ENCODE measurements at regions not wholly inside any gene's neighbourhood (a gene's known extent, or its start where the extent isn't known, plus 50 kb on each side); places are given as distances from the start of the nearest gene placed in this dataset.
"Not testable (repeated sequence)": the region's sequence is repeated elsewhere in the genome, so short reads cannot be mapped to it uniquely, and the experiment has no call there.

DNA sequence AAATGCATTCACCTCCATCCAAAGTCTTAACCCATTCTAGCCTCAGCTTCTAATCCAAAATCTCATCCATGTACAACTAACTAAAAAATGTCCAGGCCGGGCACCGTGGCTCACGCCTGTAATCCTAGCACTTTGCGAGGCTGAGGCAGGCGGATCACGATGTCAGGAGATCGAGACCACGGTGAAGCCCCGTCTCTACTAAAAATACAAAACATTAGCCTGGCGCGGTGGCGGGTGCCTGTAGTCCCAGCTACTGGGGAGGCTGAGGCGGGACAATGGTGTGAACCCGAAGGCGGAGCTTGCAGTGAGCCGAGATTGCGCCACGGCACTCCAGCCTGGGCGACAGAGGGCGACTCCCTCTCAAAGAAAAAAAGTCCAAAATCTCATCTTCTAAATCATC, 523.0 kb downstream of the DIPK2A start:
- H4K8ac ChIP-seq (ENCODE audit: low read depth, low read length); DNase-seq; H3K9ac ChIP-seq (ENCODE audit: low read length); H2BK12ac ChIP-seq (ENCODE audit: low read length); H3K14ac ChIP-seq (ENCODE audit: low read length); H3K18ac ChIP-seq (ENCODE audit: low read length); H3K79me1 ChIP-seq (ENCODE audit: low read length); H2AK5ac ChIP-seq (ENCODE audit: low read length); H2AFZ ChIP-seq (ENCODE audit: insufficient read depth, low read length, poor library complexity); H3K23ac ChIP-seq (ENCODE audit: low read length); H3K4me1 ChIP-seq (ENCODE audit: control insufficient read depth in 1 of 2, insufficient read depth in 2 of 2, low read length in 2 of 2); H3K9me3 ChIP-seq (ENCODE audit: insufficient read depth, low read depth, low read length); H3K4me3 ChIP-seq (ENCODE audit: low read depth, low read length); H2BK120ac ChIP-seq (ENCODE audit: insufficient read depth, low read length, poor library complexity); H3K27ac ChIP-seq (ENCODE audit: low read depth, low read length); H2BK5ac ChIP-seq (ENCODE audit: low read depth, low read length, poor library complexity); H4K91ac ChIP-seq (ENCODE audit: low read depth, low read length); H3K36me3 ChIP-seq (ENCODE audit: control insufficient read depth in 1 of 2, insufficient read depth in 2 of 2, low read length in 2 of 2); H3K4me2 ChIP-seq (ENCODE audit: low read length); H3K27me3 ChIP-seq (ENCODE audit: insufficient read depth, low read length); H3K4ac ChIP-seq (ENCODE audit: low read depth, low read length); H3K79me2 ChIP-seq (ENCODE audit: control insufficient read depth, insufficient read depth, low read length, poor library complexity); H4K12ac ChIP-seq (ENCODE audit: low read depth, low read length): not testable (repeated sequence)
- WGBS (ENCODE audit: extremely low coverage, insufficient coverage, insufficient read length), result no CpG with 5 or more reads among the region's 20 CpGs

DNA sequence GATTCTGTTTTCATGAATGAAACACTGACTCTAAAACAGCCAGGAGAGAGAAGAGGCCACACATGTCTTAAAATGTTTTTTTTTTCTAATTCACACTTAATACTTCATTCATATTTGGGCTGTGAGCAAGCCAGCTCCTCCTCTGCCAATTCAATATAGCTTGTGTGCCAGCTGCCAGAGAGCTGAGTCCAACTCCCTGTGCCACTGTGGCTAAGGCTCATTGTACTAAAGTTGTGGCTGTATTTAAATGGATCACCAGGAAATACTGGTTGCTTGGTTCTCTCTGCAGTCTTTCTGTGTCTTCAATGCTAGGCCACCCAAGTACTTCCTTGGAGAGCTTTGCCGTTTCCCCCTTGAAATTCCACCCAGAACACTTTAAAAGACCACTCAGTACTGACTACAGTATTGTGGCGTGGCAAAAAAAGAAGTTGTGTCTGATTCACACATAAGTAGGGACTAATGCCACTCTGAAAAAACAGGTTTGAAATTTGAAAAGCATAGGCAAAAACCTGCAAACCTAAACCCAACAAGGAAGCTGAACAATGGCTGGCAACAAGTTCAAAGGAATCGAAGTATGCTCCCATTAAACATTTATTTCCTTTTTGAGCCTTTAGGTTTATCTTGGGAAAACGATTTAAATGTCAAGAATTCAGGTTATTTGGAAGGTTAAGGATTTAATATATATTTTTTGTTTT, 524.7 kb downstream of the DIPK2A start:
- no peaks in the 10 kb centered on the region for H3K36me3 ChIP-seq (ENCODE audit: control insufficient read depth in 1 of 2, insufficient read depth in 2 of 2, low read length in 2 of 2)
- no peak overlapping the region for H4K91ac ChIP-seq (ENCODE audit: low read depth, low read length)
- no peaks in the 10 kb centered on the region for H3K27me3 ChIP-seq (ENCODE audit: insufficient read depth, low read length)
- H2BK120ac ChIP-seq (ENCODE audit: insufficient read depth, low read length, poor library complexity), result no peak overlapping the region
- no peak overlapping the region for H3K18ac ChIP-seq (ENCODE audit: low read length)
- H3K4me2 ChIP-seq (ENCODE audit: low read length), result no peak overlapping the region
- H3K79me1 ChIP-seq (ENCODE audit: low read length), result no peaks in the 10 kb centered on the region
- no peak overlapping the region for H2BK5ac ChIP-seq (ENCODE audit: low read depth, low read length, poor library complexity)
- no CpG with 5 or more reads among the region's 4 CpGs for WGBS (ENCODE audit: extremely low coverage, insufficient coverage, insufficient read length)
- no peaks in the 10 kb centered on the region for H3K79me2 ChIP-seq (ENCODE audit: control insufficient read depth, insufficient read depth, low read length, poor library complexity)
- H3K9me3 ChIP-seq (ENCODE audit: insufficient read depth, low read depth, low read length), result no peaks in the 10 kb centered on the region
- H3K4me3 ChIP-seq (ENCODE audit: low read depth, low read length), result no peak overlapping the region
- no peak overlapping the region for H3K9ac ChIP-seq (ENCODE audit: low read length)
- H4K12ac ChIP-seq (ENCODE audit: low read depth, low read length), result no peak overlapping the region
- H3K27ac ChIP-seq (ENCODE audit: low read depth, low read length), result no peak overlapping the region
- no peak overlapping the region for H2AK5ac ChIP-seq (ENCODE audit: low read length)
- no peaks in the 10 kb centered on the region for H3K4me1 ChIP-seq (ENCODE audit: control insufficient read depth in 1 of 2, insufficient read depth in 2 of 2, low read length in 2 of 2)
- H3K23ac ChIP-seq (ENCODE audit: low read length), result no peak overlapping the region
- DNase-seq, result no peak
- no peak overlapping the region for H3K14ac ChIP-seq (ENCODE audit: low read length)
- H3K4ac ChIP-seq (ENCODE audit: low read depth, low read length), result no peak overlapping the region
- no peak overlapping the region for H2BK12ac ChIP-seq (ENCODE audit: low read length)
- H2AFZ ChIP-seq (ENCODE audit: insufficient read depth, low read length, poor library complexity), result no peak overlapping the region
- no peak overlapping the region for H4K8ac ChIP-seq (ENCODE audit: low read depth, low read length)

- Histone ChIP-seq H3K9me3 (ENCODE audit: insufficient read depth, low read depth, low read length) (no peaks in the 10 kb centered on the region), H3K79me2 (ENCODE audit: control insufficient read depth, insufficient read depth, low read length, poor library complexity) (no peaks in the 10 kb centered on the region), H3K4me1 (ENCODE audit: control insufficient read depth in 1 of 2, insufficient read depth in 2 of 2, low read length in 2 of 2) (no peaks in the 10 kb centered on the region), H3K23ac (ENCODE audit: low read length) (no peak overlapping the region), H3K9ac (ENCODE audit: low read length) (no peak overlapping the region), H3K79me1 (ENCODE audit: low read length) (no peaks in the 10 kb centered on the region), H3K4me2 (ENCODE audit: low read length) (no peak overlapping the region), H3K27ac (ENCODE audit: low read depth, low read length) (no peak overlapping the region), H3K14ac (ENCODE audit: low read length) (no peak overlapping the region), H4K12ac (ENCODE audit: low read depth, low read length) (no peak overlapping the region), H4K91ac (ENCODE audit: low read depth, low read length) (no peak overlapping the region), H2BK12ac (ENCODE audit: low read length) (no peak overlapping the region), H3K18ac (ENCODE audit: low read length) (no peak overlapping the region), H2AFZ (ENCODE audit: insufficient read depth, low read length, poor library complexity) (no peak overlapping the region), H2AK5ac (ENCODE audit: low read length) (no peak overlapping the region), H4K8ac (ENCODE audit: low read depth, low read length) (no peak overlapping the region), H3K36me3 (ENCODE audit: control insufficient read depth in 1 of 2, insufficient read depth in 2 of 2, low read length in 2 of 2) (no peaks in the 10 kb centered on the region), H3K27me3 (ENCODE audit: insufficient read depth, low read length) (no peaks in the 10 kb centered on the region), H2BK120ac (ENCODE audit: insufficient read depth, low read length, poor library complexity) (no peak overlapping the region), H3K4ac (ENCODE audit: low read depth, low read length) (no peak overlapping the region), H2BK5ac (ENCODE audit: low read depth, low read length, poor library complexity) (no peak overlapping the region), H3K4me3 (ENCODE audit: low read depth, low read length) (no peak overlapping the region)
- no peak for DNase-seq
- WGBS (ENCODE audit: extremely low coverage, insufficient coverage, insufficient read length), result no CpG with 5 or more reads among the region's 2 CpGs
Observed at GRCh38 chr3:144497452-144497851, 525.8 kb downstream of the DIPK2A start.

DNA sequence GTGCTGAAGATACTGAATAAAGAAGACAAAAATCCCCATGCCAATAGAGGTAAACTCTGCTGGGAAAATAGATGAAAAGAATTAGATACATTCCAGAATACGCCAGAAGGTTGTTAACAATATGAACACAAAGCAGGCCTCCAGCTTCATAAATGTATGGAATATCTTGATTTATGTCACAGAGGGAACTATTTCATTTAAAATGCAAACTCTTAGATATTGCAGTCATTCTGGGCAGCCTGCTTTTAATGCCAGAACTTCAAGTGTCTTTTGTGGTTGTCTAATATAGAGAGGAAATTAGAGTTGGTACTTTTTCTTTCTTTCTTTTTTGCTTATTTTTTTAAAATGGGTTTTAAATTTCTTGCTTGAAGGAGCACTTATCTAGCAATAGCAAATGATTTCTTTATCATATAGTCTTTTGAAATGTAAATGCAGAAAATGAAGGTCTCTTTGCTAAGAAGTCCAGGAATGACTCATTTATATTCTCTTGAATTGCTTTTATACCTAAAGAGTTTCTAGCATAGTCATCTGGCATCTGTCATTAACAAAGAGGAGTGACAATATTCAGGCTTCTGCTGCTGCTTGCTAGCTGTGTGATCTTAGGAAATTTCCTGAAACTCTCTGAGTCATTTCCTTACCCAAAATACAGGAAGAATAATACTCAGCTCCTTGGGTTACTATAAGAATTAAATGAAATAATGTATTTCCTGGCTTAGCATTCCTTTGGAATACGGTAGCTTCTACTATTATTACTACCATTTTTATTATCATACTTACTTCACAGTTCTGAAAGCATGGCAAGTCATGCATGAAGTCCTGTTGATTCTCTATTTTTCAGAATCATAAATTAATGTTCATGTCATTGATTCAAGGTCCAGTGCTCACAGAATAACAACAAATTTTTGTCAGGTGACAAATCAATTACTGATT, 527.6 kb downstream of the DIPK2A start:
- H4K91ac ChIP-seq (ENCODE audit: low read depth, low read length), result no peak overlapping the region
- no peak overlapping the region for H4K12ac ChIP-seq (ENCODE audit: low read depth, low read length)
- no peak overlapping the region for H2AK5ac ChIP-seq (ENCODE audit: low read length)
- no CpG with 5 or more reads among the region's 2 CpGs for WGBS (ENCODE audit: extremely low coverage, insufficient coverage, insufficient read length)
- no peak overlapping the region for H2AFZ ChIP-seq (ENCODE audit: insufficient read depth, low read length, poor library complexity)
- H3K4me3 ChIP-seq (ENCODE audit: low read depth, low read length), result no peak overlapping the region
- H3K79me1 ChIP-seq (ENCODE audit: low read length), result no peaks in the 10 kb centered on the region
- H2BK120ac ChIP-seq (ENCODE audit: insufficient read depth, low read length, poor library complexity), result no peak overlapping the region
- no peaks in the 10 kb centered on the region for H3K36me3 ChIP-seq (ENCODE audit: control insufficient read depth in 1 of 2, insufficient read depth in 2 of 2, low read length in 2 of 2)
- H2BK12ac ChIP-seq (ENCODE audit: low read length), result no peak overlapping the region
- no peaks in the 10 kb centered on the region for H3K79me2 ChIP-seq (ENCODE audit: control insufficient read depth, insufficient read depth, low read length, poor library complexity)
- H3K9ac ChIP-seq (ENCODE audit: low read length), result no peak overlapping the region
- no peak overlapping the region for H3K14ac ChIP-seq (ENCODE audit: low read length)
- no peak for DNase-seq
- H3K27ac ChIP-seq (ENCODE audit: low read depth, low read length), result no peak overlapping the region
- H3K4me1 ChIP-seq (ENCODE audit: control insufficient read depth in 1 of 2, insufficient read depth in 2 of 2, low read length in 2 of 2), result no peaks in the 10 kb centered on the region
- no peaks in the 10 kb centered on the region for H3K9me3 ChIP-seq (ENCODE audit: insufficient read depth, low read depth, low read length)
- H3K18ac ChIP-seq (ENCODE audit: low read length), result no peak overlapping the region
- no peak overlapping the region for H2BK5ac ChIP-seq (ENCODE audit: low read depth, low read length, poor library complexity)
- no peaks in the 10 kb centered on the region for H3K27me3 ChIP-seq (ENCODE audit: insufficient read depth, low read length)
- no peak overlapping the region for H3K4me2 ChIP-seq (ENCODE audit: low read length)
- H3K4ac ChIP-seq (ENCODE audit: low read depth, low read length), result no peak overlapping the region
- no peak overlapping the region for H3K23ac ChIP-seq (ENCODE audit: low read length)
- no peak overlapping the region for H4K8ac ChIP-seq (ENCODE audit: low read depth, low read length)
